CD4-positive, alpha-beta memory T cell (primary cell): ENCODE measurements at regions not wholly inside any gene's neighbourhood (a gene's known extent, or its start where the extent isn't known, plus 50 kb on each side); places are given as distances from the start of the nearest gene placed in this dataset.

Experiments
- CTCF ChIA-PET: fragments of 350-600 bp; sonication (Branson Sonifier 250); formaldehyde crosslinking; loops from one replicate; lab custom pipeline; 2021; ENCODE audit warnings: inconsistent platforms; ENCODE audit not compliant: partially characterized antibody; lab: Charles Lee
- POLR2A ChIA-PET: fragments of 350-600 bp; sonication (Branson Sonifier 250); formaldehyde crosslinking; loops from one replicate; lab custom pipeline; 2021; ENCODE audit not compliant: partially characterized antibody; lab: Charles Lee
- DNase-seq, 5 donors: peaks; one replicate each; pipeline versions ENCODE4 v3.0.0 to v3.0.0-alpha.2; 2020 to 2022; ENCODE audit warnings: mixed read lengths in 1 of 5
- H3K27ac ChIP-seq: one replicate; pipeline ENCODE4 v1.7.0; 2013; ENCODE audit warnings: low read depth, low read length
- H3K27me3 ChIP-seq: 2 replicates; pipeline ENCODE4 v1.7.0; 2013; ENCODE audit warnings: mild to moderate bottlenecking, low read length, moderate library complexity; ENCODE audit not compliant: insufficient read depth
- H3K36me3 ChIP-seq: 2 replicates; pipeline ENCODE4 v1.7.0; 2013; ENCODE audit warnings: mild to moderate bottlenecking, low read length, moderate library complexity; ENCODE audit not compliant: insufficient read depth
- H3K4me1 ChIP-seq: 2 replicates; pipeline ENCODE4 v1.7.0; 2013; ENCODE audit warnings: mild to moderate bottlenecking, low read length, moderate library complexity; ENCODE audit not compliant: insufficient read depth
- H3K4me3 ChIP-seq, 2 donors: one replicate each; pipeline ENCODE4 v1.7.0; 2013; ENCODE audit warnings: low read length in 2 of 2, mild to moderate bottlenecking in 1 of 2
- H3K9me3 ChIP-seq, 2 donors: one replicate each; pipeline ENCODE4 v1.7.0; 2013; ENCODE audit warnings: low read length in 2 of 2, control low read depth in 1 of 2; ENCODE audit not compliant: control insufficient read depth in 1 of 2
- H3K27ac Mint-ChIP-seq, 7 donors: one replicate each; pipeline ENCODE4 v1.8.0; 2020 to 2021; ENCODE audit warnings: mixed read lengths in 7 of 7, mild to moderate bottlenecking in 6 of 7, inconsistent platforms in 3 of 7, moderate library complexity in 3 of 7
- H3K27me3 Mint-ChIP-seq, 2 donors: one replicate each; pipeline ENCODE4 v1.8.0; 2020 to 2021; ENCODE audit warnings: mixed read lengths in 2 of 2
- H3K36me3 Mint-ChIP-seq, 2 donors: one replicate each; pipeline ENCODE4 v1.8.0; 2020 to 2021; ENCODE audit warnings: mixed read lengths in 2 of 2, inconsistent platforms in 1 of 2, mild to moderate bottlenecking in 1 of 2
- H3K4me1 Mint-ChIP-seq, 4 donors: one replicate each; pipeline ENCODE4 v1.8.0; 2020 to 2021; ENCODE audit warnings: mixed read lengths in 4 of 4, mild to moderate bottlenecking in 1 of 4
- H3K4me3 Mint-ChIP-seq, 8 donors: one replicate each; pipeline ENCODE4 v1.8.0; 2020 to 2021; ENCODE audit warnings: mixed read lengths in 8 of 8, mild to moderate bottlenecking in 7 of 8, moderate library complexity in 6 of 8, inconsistent platforms in 3 of 8
- H3K9me3 Mint-ChIP-seq, 8 donors: one replicate each; pipeline ENCODE4 v1.8.0; 2020 to 2021; ENCODE audit warnings: mixed read lengths in 8 of 8, mild to moderate bottlenecking in 5 of 8, inconsistent platforms in 3 of 8, moderate library complexity in 1 of 8
- intact Hi-C: fragments of 100-400 bp; cut with micrococcal nuclease; formaldehyde crosslinking; loops from one replicate; pipeline ENCODE4 v1.15.1; 2023

GRCh38 chr1:79848316-79848715 lies 841.8 kb upstream of the ADGRL4 start:
- no peak for DNase-seq
- intact Hi-C loops: no loop called here
- no peak overlapping the region for H3K4me3 ChIP-seq
- no peaks in the 10 kb centered on the region for H3K4me1 ChIP-seq
- no peaks in the 10 kb centered on the region for H3K27me3 ChIP-seq
- Mint-ChIP-seq H3K27ac (no peak overlapping the region), H3K36me3 (no peaks in the 10 kb centered on the region), H3K4me3 (no peak overlapping the region), H3K27me3 (no peaks in the 10 kb centered on the region), H3K4me1 (no peaks in the 10 kb centered on the region), H3K9me3 (peaks cover 0 to 9% (median 0%) of the 10 kb centered on the region in 8 donors)
- ChIA-PET CTCF (interaction anchor here (0.7 kb wide), 1 partner anchor 139 kb away, joined by 3 read pairs; no protein-coding TSS in a partner anchor), POLR2A (no interaction called here)
- H3K36me3 ChIP-seq: no peaks in the 10 kb centered on the region
- H3K9me3 ChIP-seq: no peaks in the 10 kb centered on the region
- no peak overlapping the region for H3K27ac ChIP-seq

- no peaks in the 10 kb centered on the region for H3K27me3 ChIP-seq
These were observed 841.2 kb upstream of the ADGRL4 start for GRCh38 chr1:79847700-79848099.

GRCh38 chr1:79845936-79846335 lies 839.4 kb upstream of the ADGRL4 start:
- Mint-ChIP-seq H3K27ac (no peak overlapping the region), H3K9me3 (peaks cover 0 to 9% (median 0%) of the 10 kb centered on the region in 8 donors), H3K4me1 (no peaks in the 10 kb centered on the region), H3K36me3 (no peaks in the 10 kb centered on the region), H3K27me3 (no peaks in the 10 kb centered on the region), H3K4me3 (no peak overlapping the region)
- no peaks in the 10 kb centered on the region for H3K4me1 ChIP-seq
- ChIA-PET CTCF (no interaction called here), POLR2A (no interaction called here)
- H3K9me3 ChIP-seq: no peaks in the 10 kb centered on the region
- no peaks in the 10 kb centered on the region for H3K36me3 ChIP-seq
- H3K27me3 ChIP-seq: no peaks in the 10 kb centered on the region
- intact Hi-C loops: no loop called here
- no peak overlapping the region for H3K4me3 ChIP-seq
- DNase-seq: no peak
- no peak overlapping the region for H3K27ac ChIP-seq

More at GRCh38 chr1:79847700-79848099, 841.2 kb upstream of the ADGRL4 start:
- no peaks in the 10 kb centered on the region for H3K4me1 Mint-ChIP-seq
- CTCF ChIA-PET: no interaction called here
- peaks cover 0 to 9% (median 0%) of the 10 kb centered on the region in 8 donors for H3K9me3 Mint-ChIP-seq
- Histone ChIP-seq H3K36me3 (no peaks in the 10 kb centered on the region), H3K4me1 (no peaks in the 10 kb centered on the region), H3K9me3 (no peaks in the 10 kb centered on the region), H3K27ac (no peak overlapping the region), H3K4me3 (no peak overlapping the region)
- intact Hi-C loops: no loop called here
- no peak overlapping the region for H3K4me3 Mint-ChIP-seq
- no peak for DNase-seq
- POLR2A ChIA-PET: no interaction called here
- H3K27me3 Mint-ChIP-seq: no peaks in the 10 kb centered on the region
- no peaks in the 10 kb centered on the region for H3K36me3 Mint-ChIP-seq
- H3K27ac Mint-ChIP-seq: no peak overlapping the region

GRCh38 chr1:79842811-79843210 lies 836.3 kb upstream of the ADGRL4 start:
- ChIA-PET POLR2A (no interaction called here), CTCF (no interaction called here)
- Histone ChIP-seq H3K27me3 (no peaks in the 10 kb centered on the region), H3K4me3 (no peak overlapping the region), H3K36me3 (no peaks in the 10 kb centered on the region), H3K27ac (no peak overlapping the region), H3K9me3 (no peaks in the 10 kb centered on the region), H3K4me1 (no peaks in the 10 kb centered on the region)
- no peak overlapping the region for H3K27ac Mint-ChIP-seq
- DNase-seq: no peak
- peaks cover 0 to 11% (median under 1%) of the 10 kb centered on the region in 8 donors for H3K9me3 Mint-ChIP-seq
- no peaks in the 10 kb centered on the region for H3K36me3 Mint-ChIP-seq
- H3K4me3 Mint-ChIP-seq: no peak overlapping the region
- no peaks in the 10 kb centered on the region for H3K4me1 Mint-ChIP-seq
- intact Hi-C loops: no loop called here
- H3K27me3 Mint-ChIP-seq: no peaks in the 10 kb centered on the region

- H3K4me3 Mint-ChIP-seq: no peak overlapping the region
- DNase-seq: no peak
- intact Hi-C loops: no loop called here
- ChIA-PET POLR2A (no interaction called here), CTCF (no interaction called here)
- Histone ChIP-seq H3K27me3 (no peaks in the 10 kb centered on the region), H3K4me3 (no peak overlapping the region), H3K9me3 (no peaks in the 10 kb centered on the region), H3K4me1 (no peaks in the 10 kb centered on the region), H3K27ac (no peak overlapping the region), H3K36me3 (no peaks in the 10 kb centered on the region)
- H3K27ac Mint-ChIP-seq: no peak overlapping the region
- H3K36me3 Mint-ChIP-seq: no peaks in the 10 kb centered on the region
- no peaks in the 10 kb centered on the region for H3K27me3 Mint-ChIP-seq
- peaks cover 0 to 9% (median 1%) of the 10 kb centered on the region in 8 donors for H3K9me3 Mint-ChIP-seq
- no peaks in the 10 kb centered on the region for H3K4me1 Mint-ChIP-seq
These were observed 833.4 kb upstream of the ADGRL4 start for GRCh38 chr1:79839882-79840281.

GRCh38 chr1:79827446-79827845 lies 820.9 kb upstream of the ADGRL4 start:
- H3K9me3 Mint-ChIP-seq: peaks cover 0 to 5% (median under 1%) of the 10 kb centered on the region in 8 donors
- Histone ChIP-seq H3K27ac (no peak overlapping the region), H3K4me1 (no peaks in the 10 kb centered on the region), H3K9me3 (no peaks in the 10 kb centered on the region), H3K36me3 (no peaks in the 10 kb centered on the region), H3K27me3 (no peaks in the 10 kb centered on the region), H3K4me3 (no peak overlapping the region)
- H3K27me3 Mint-ChIP-seq: no peaks in the 10 kb centered on the region
- DNase-seq: no peak
- ChIA-PET CTCF (no interaction called here), POLR2A (no interaction called here)
- H3K4me3 Mint-ChIP-seq: no peak overlapping the region
- no peaks in the 10 kb centered on the region for H3K36me3 Mint-ChIP-seq
- intact Hi-C loops: no loop called here
- no peaks in the 10 kb centered on the region for H3K4me1 Mint-ChIP-seq
- H3K27ac Mint-ChIP-seq: no peak overlapping the region

GRCh38 chr1:79825551-79825950 lies 819.0 kb upstream of the ADGRL4 start:
- ChIA-PET POLR2A (no interaction called here), CTCF (no interaction called here)
- intact Hi-C loops: no loop called here
- Histone ChIP-seq H3K4me3 (no peak overlapping the region), H3K4me1 (no peaks in the 10 kb centered on the region), H3K9me3 (no peaks in the 10 kb centered on the region), H3K27me3 (no peaks in the 10 kb centered on the region), H3K27ac (no peak overlapping the region), H3K36me3 (no peaks in the 10 kb centered on the region)
- Mint-ChIP-seq H3K9me3 (peaks cover 0 to 8% (median 4%) of the 10 kb centered on the region in 8 donors), H3K4me3 (no peak overlapping the region), H3K27ac (no peak overlapping the region), H3K36me3 (no peaks in the 10 kb centered on the region), H3K4me1 (no peaks in the 10 kb centered on the region), H3K27me3 (no peaks in the 10 kb centered on the region)
- DNase-seq: no peak

- intact Hi-C loops: no loop called here
- H3K36me3 ChIP-seq: no peaks in the 10 kb centered on the region
- H3K27ac Mint-ChIP-seq: no peak overlapping the region
- no peaks in the 10 kb centered on the region for H3K36me3 Mint-ChIP-seq
- H3K9me3 Mint-ChIP-seq: peaks cover 3 to 10% (median 6%) of the 10 kb centered on the region in 8 donors
- no peaks in the 10 kb centered on the region for H3K27me3 Mint-ChIP-seq
- H3K4me3 ChIP-seq: no peak overlapping the region
- POLR2A ChIA-PET: no interaction called here
- no peak for DNase-seq
- H3K4me1 ChIP-seq: no peaks in the 10 kb centered on the region
- H3K4me3 Mint-ChIP-seq: no peak overlapping the region
- H3K9me3 ChIP-seq: no peaks in the 10 kb centered on the region
- no peaks in the 10 kb centered on the region for H3K4me1 Mint-ChIP-seq
- H3K27ac ChIP-seq: no peak overlapping the region
- no peaks in the 10 kb centered on the region for H3K27me3 ChIP-seq
- CTCF ChIA-PET: no interaction called here
These were observed 815.5 kb upstream of the ADGRL4 start for GRCh38 chr1:79822053-79822452.
